NT2/D1 (cell line): ENCODE measurements at regions not wholly inside any gene's neighbourhood (a gene's known extent, or its start where the extent isn't known, plus 50 kb on each side); places are given as distances from the start of the nearest gene placed in this dataset.

Source experiments
- SUZ12 ChIP-seq: IDR thresholded peaks from 2 replicates; pipeline ENCODE4 v1.6.1; 2011; ENCODE audit not compliant: insufficient read length, insufficient read depth; ENCODE audit errors: extremely low read depth
- YY1 ChIP-seq: IDR thresholded peaks from 2 replicates; pipeline ENCODE4 v1.6.1; 2011; ENCODE audit not compliant: insufficient read length, insufficient read depth

DNA sequence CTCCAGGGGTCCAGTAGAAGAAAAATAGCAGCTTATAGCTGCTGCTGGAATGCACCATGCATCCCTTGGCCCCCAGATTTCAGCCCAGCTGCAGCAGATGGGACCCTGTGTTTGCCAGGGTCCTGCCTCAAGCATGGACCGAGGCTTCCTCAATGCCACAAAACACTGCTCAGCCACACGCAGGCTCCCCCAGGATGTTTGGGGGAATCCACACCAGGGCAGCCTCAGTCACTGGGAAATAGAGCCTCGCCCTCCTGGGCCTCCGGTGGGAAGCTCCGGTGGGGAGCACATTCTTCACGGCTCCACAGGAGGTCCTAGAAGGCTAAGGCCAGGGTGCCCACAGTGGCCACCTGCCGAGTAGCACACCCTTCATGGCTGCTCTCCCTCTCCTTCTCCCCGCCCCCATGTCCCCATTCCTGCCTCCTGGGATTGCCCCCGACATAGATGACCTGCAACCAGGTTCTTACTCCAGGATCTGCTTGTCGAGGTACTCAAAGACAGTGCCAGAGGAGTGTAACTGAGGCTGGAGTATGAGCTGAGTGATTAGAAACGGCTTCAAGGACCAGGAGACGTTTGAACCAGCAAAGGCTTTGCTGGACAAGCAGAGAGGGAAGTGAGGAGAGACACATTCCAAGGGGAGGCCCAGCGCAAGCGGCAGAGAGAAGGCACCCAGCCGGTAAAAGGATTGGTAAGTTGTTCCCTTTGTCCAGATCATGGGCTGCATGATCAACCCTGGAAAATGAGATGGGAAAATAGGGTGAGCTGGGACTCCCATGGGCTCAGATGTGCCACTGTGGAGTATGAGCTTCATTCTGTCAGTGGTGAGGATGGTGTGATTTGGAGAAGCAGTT, 110.7 kb upstream of the UQCRFS1 start:
- TF ChIP-seq YY1 = no peak
- no peak for TF ChIP-seq SUZ12
